HEK293 (cell line): ENCODE measurements at regions not wholly inside any gene's neighbourhood (a gene's known extent, or its start where the extent isn't known, plus 50 kb on each side); places are given as distances from the start of the nearest gene placed in this dataset.
"Not testable (repeated sequence)": the region's sequence is repeated elsewhere in the genome, so short reads cannot be mapped to it uniquely, and the experiment has no call there.

Source experiments
- CTCF ChIA-PET: fragments of 350-600 bp; formaldehyde crosslinking; extraction: SDS; loops from one replicate; lab custom pipeline; 2021; ENCODE audit warnings: antibody characterized with exemption; lab: Yijun Ruan, JAX
- POLR2A ChIA-PET: fragments of 300-600 bp; formaldehyde crosslinking; extraction: SDS; loops from one replicate; lab custom pipeline; 2020; ENCODE audit warnings: antibody characterized with exemption, inconsistent platforms; lab: Yijun Ruan, JAX
- H3K27ac ChIP-seq: fragments of 200-500 bp; sonication (Bioruptor generic); 2 replicates; pipeline ENCODE4 v1.5.1; 2014; ENCODE audit warnings: low read depth, low read length, control low read depth, inconsistent platforms; ENCODE audit errors: extremely low read depth
- H3K36me3 ChIP-seq, 2 experiments: fragments of 200-500 bp in 1 of 2; sonication (Bioruptor generic) in 1 of 2; 1 replicate in 1 of 2; 2 replicates in 1 of 2; pipeline ENCODE4 v1.5.1; 2014 to 2017; ENCODE audit warnings: inconsistent platforms in 2 of 2, low read length in 2 of 2; ENCODE audit not compliant: control insufficient read depth in 2 of 2, insufficient read depth in 1 of 2
- H3K4me1 ChIP-seq: fragments of 200-500 bp; sonication (Bioruptor generic); 2 replicates; pipeline ENCODE4 v1.5.1; 2014; ENCODE audit warnings: mild to moderate bottlenecking, low read length, inconsistent platforms; ENCODE audit not compliant: control insufficient read depth, insufficient read depth
- H3K4me3 ChIP-seq: 2 replicates; pipeline ENCODE4 v1.5.1; 2011; ENCODE audit warnings: low read depth, mild to moderate bottlenecking, control low read depth, low read length, moderate library complexity
- H3K9me3 ChIP-seq: fragments of 200-500 bp; sonication (Bioruptor generic); 2 replicates; pipeline ENCODE4 v1.5.1; 2014; ENCODE audit warnings: low read depth, low read length, inconsistent platforms; ENCODE audit not compliant: control insufficient read depth, insufficient read depth
- BCL11B ChIP-seq: fragments of 450-650 bp; formaldehyde crosslinking; IDR thresholded peaks from 2 replicates; pipeline ENCODE4 v1.5.1; 2016; ENCODE audit warnings: low read depth, missing biosample characterization, missing genetic modification characterization
- HOXD13 ChIP-seq: sonication (generic); formaldehyde crosslinking; IDR thresholded peaks from 2 replicates; pipeline ENCODE4 v1.8.0; 2022; ENCODE audit warnings: missing genetic modification reagents, borderline replicate concordance
- KLF16 ChIP-seq: fragments of 450-650 bp; formaldehyde crosslinking; IDR thresholded peaks from 2 replicates; pipeline ENCODE4 v1.5.1; 2017; ENCODE audit warnings: missing biosample characterization, missing genetic modification characterization
- KLF7 ChIP-seq: fragments of 450-650 bp; formaldehyde crosslinking; IDR thresholded peaks from 2 replicates; pipeline ENCODE4 v1.5.1; 2016; ENCODE audit warnings: missing biosample characterization, missing genetic modification characterization, borderline replicate concordance
- SALL2 ChIP-seq: fragments of 450-650 bp; formaldehyde crosslinking; IDR thresholded peaks from 2 replicates; pipeline ENCODE4 v1.5.0; 2017; ENCODE audit warnings: missing biosample characterization, mild to moderate bottlenecking, missing genetic modification characterization, borderline replicate concordance
- SCRT2 ChIP-seq: fragments of 450-650 bp; formaldehyde crosslinking; IDR thresholded peaks from 2 replicates; pipeline ENCODE4 v1.5.1; 2016; ENCODE audit warnings: missing biosample characterization, missing genetic modification characterization
- YY1 ChIP-seq: fragments of 450-650 bp; formaldehyde crosslinking; IDR thresholded peaks from 2 replicates; pipeline ENCODE4 v1.5.1; 2018; ENCODE audit warnings: missing biosample characterization, missing genetic modification characterization
- ZBTB21 ChIP-seq: fragments of 450-650 bp; formaldehyde crosslinking; IDR thresholded peaks from 2 replicates; pipeline ENCODE4 v1.5.1; 2017; ENCODE audit warnings: missing biosample characterization, missing genetic modification characterization
- ZNF121 ChIP-seq: fragments of 450-650 bp; formaldehyde crosslinking; IDR thresholded peaks from 2 replicates; pipeline ENCODE4 v1.5.1; 2016; ENCODE audit warnings: missing biosample characterization, missing genetic modification characterization
- ZNF146 ChIP-seq: fragments of 450-650 bp; formaldehyde crosslinking; IDR thresholded peaks from 2 replicates; pipeline ENCODE4 v1.5.1; 2016; ENCODE audit warnings: missing biosample characterization, missing genetic modification characterization
- ZNF174 ChIP-seq: fragments of 450-650 bp; formaldehyde crosslinking; IDR thresholded peaks from 2 replicates; pipeline ENCODE4 v1.5.0; 2017; ENCODE audit warnings: missing biosample characterization, mild to moderate bottlenecking, missing genetic modification characterization
- ZNF211 ChIP-seq: fragments of 450-650 bp; formaldehyde crosslinking; IDR thresholded peaks from 2 replicates; pipeline ENCODE4 v1.5.1; 2016; ENCODE audit warnings: low read depth, missing biosample characterization, missing genetic modification characterization
- ZNF24 ChIP-seq: fragments of 450-650 bp; formaldehyde crosslinking; IDR thresholded peaks from 2 replicates; pipeline ENCODE4 v1.5.1; 2016; ENCODE audit warnings: missing biosample characterization, missing genetic modification characterization
- ZNF549 ChIP-seq: fragments of 450-650 bp; IDR thresholded peaks from 2 replicates; pipeline ENCODE4 v1.5.1; 2018; ENCODE audit warnings: missing biosample characterization, missing genetic modification characterization, mild to moderate bottlenecking, inconsistent platforms, moderate library complexity
- ZNF600 ChIP-seq: fragments of 450-650 bp; formaldehyde crosslinking; IDR thresholded peaks from 2 replicates; pipeline ENCODE4 v1.5.1; 2016; ENCODE audit warnings: missing biosample characterization, missing genetic modification characterization
- TF ChIP-seq, protein P1 (sequence below): fragments of 450-650 bp; formaldehyde crosslinking; IDR thresholded peaks from 2 replicates; pipeline ENCODE4 v1.5.1; 2016; ENCODE audit warnings: missing biosample characterization, missing genetic modification characterization
- TF ChIP-seq, protein P2 (sequence below): fragments of 450-650 bp; formaldehyde crosslinking; IDR thresholded peaks from 2 replicates; pipeline ENCODE4 v1.5.1; 2016; ENCODE audit warnings: missing biosample characterization, missing genetic modification characterization
- TF ChIP-seq, protein P3 (sequence below): fragments of 450-650 bp; formaldehyde crosslinking; IDR thresholded peaks from 2 replicates; pipeline ENCODE4 v1.5.1; 2016; ENCODE audit warnings: missing biosample characterization, missing genetic modification characterization
- TF ChIP-seq, protein P4 (sequence below): fragments of 450-650 bp; formaldehyde crosslinking; conservative IDR thresholded peaks from 2 replicates; pipeline ENCODE4 v1.5.1; 2016; ENCODE audit warnings: low read depth, missing biosample characterization, missing genetic modification characterization
- TF ChIP-seq, protein P5 (sequence below): fragments of 450-650 bp; formaldehyde crosslinking; IDR thresholded peaks from 2 replicates; pipeline ENCODE4 v1.5.1; 2016; ENCODE audit warnings: missing biosample characterization, missing genetic modification characterization

DNA sequence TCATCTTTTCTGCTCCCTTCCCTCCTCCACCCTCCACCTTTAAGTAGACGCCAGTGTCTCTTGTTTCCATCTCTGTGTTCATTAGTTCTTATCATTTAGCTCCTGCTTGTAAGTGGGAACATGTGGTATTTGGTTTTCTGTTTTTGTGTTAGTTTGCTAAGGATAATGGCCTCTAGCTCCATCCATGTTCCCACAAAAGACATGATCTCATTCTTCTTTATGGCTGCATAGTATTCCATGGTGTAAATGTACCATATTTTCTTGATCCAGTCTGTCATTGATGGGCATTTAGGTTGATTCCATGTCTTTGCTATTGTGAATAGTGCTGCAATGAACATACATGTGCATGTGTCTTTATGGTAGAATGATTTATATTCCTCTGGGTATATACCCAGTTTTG is 236.5 kb downstream of the SOCS6 start:
- H3K27ac ChIP-seq, POLR2A ChIA-PET, H3K9me3 ChIP-seq, H3K4me3 ChIP-seq, H3K36me3 ChIP-seq: not testable (repeated sequence)
- CTCF ChIA-PET = interaction anchor here (1.3 kb wide), 1 partner anchor 31 kb away, joined by 5 read pairs; no protein-coding TSS in a partner anchor
- H3K4me1 ChIP-seq = peaks cover 33% of the 10 kb centered on the region
- TF ChIP-seq, protein P1, sequence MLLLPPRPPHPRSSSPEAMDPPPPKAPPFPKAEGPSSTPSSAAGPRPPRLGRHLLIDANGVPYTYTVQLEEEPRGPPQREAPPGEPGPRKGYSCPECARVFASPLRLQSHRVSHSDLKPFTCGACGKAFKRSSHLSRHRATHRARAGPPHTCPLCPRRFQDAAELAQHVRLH (tag by site-specific recombination) = peak; percentile 74; the same call in 1 of the 2 replicates
- peak; percentile 74 for TF ChIP-seq ZNF146 (tag by site-specific recombination)
- TF ChIP-seq, all 188 proteins: peak for 2; not testable (repeated sequence) for 186

DNA sequence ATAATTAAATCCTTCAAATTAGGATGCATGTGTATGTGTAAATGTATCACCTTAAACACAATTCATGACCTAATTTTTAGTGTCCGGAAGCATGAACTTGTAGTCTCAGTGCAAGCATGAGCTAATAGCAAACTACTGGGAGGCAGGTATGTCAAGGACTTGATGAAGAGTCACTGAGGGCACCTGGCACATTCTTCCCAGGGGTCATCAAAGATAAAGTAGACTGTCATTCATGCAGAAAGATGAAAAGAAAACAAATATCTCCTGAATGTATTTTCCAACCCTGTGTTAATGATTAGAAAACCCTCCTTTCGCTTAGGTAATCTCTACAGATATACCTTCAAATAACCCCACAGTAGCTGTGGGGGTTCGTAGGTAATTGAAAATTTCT is 234.9 kb downstream of the SOCS6 start:
- Histone ChIP-seq H3K4me3 (no peak overlapping the region), H3K9me3 (no peaks in the 10 kb centered on the region), H3K27ac (peak overlapping the region; percentile 73; the same call in 1 of the 2 replicates), H3K4me1 (peaks cover 33% of the 10 kb centered on the region), H3K36me3 (no peaks in the 10 kb centered on the region)
- no peak for TF ChIP-seq ZNF121 (tag by site-specific recombination)
- TF ChIP-seq ZBTB21 (tag by site-specific recombination) = no peak
- TF ChIP-seq ZNF549 (tag by site-specific recombination) = no peak
- TF ChIP-seq ZNF24 (tag by site-specific recombination) = no peak
- no peak for TF ChIP-seq KLF16 (tag by site-specific recombination)
- TF ChIP-seq ZNF211 = no peak
- TF ChIP-seq, protein P2, sequence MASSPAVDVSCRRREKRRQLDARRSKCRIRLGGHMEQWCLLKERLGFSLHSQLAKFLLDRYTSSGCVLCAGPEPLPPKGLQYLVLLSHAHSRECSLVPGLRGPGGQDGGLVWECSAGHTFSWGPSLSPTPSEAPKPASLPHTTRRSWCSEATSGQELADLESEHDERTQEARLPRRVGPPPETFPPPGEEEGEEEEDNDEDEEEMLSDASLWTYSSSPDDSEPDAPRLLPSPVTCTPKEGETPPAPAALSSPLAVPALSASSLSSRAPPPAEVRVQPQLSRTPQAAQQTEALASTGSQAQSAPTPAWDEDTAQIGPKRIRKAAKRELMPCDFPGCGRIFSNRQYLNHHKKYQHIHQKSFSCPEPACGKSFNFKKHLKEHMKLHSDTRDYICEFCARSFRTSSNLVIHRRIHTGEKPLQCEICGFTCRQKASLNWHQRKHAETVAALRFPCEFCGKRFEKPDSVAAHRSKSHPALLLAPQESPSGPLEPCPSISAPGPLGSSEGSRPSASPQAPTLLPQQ (tag by site-specific recombination) = no peak
- no peak for TF ChIP-seq SALL2 (tag by site-specific recombination)
- no peak for TF ChIP-seq SCRT2 (tag by site-specific recombination)
- no peak for TF ChIP-seq BCL11B (tag by site-specific recombination)
- TF ChIP-seq, protein P3, sequence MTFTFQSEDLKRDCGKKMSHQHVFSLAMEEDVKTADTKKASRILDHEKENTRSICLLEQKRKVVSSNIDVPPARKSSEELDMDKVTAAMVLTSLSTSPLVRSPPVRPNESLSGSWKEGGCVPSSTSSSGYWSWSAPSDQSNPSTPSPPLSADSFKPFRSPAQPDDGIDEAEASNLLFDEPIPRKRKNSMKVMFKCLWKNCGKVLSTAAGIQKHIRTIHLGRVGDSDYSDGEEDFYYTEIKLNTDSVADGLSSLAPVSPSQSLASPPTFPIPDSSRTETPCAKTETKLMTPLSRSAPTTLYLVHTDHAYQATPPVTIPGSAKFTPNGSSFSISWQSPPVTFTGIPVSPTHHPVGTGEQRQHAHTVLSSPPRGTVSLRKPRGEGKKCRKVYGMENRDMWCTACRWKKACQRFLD (tag by site-specific recombination) = no peak
- no peak for TF ChIP-seq HOXD13 (CRISPR knock-in tag)
- TF ChIP-seq ZNF600 (tag by site-specific recombination) = no peak
- CTCF ChIA-PET = interaction anchor here (0.6 kb wide), 1 partner anchor 536 kb away, joined by 4 read pairs; no protein-coding TSS in a partner anchor
- POLR2A ChIA-PET = no interaction called here

DNA sequence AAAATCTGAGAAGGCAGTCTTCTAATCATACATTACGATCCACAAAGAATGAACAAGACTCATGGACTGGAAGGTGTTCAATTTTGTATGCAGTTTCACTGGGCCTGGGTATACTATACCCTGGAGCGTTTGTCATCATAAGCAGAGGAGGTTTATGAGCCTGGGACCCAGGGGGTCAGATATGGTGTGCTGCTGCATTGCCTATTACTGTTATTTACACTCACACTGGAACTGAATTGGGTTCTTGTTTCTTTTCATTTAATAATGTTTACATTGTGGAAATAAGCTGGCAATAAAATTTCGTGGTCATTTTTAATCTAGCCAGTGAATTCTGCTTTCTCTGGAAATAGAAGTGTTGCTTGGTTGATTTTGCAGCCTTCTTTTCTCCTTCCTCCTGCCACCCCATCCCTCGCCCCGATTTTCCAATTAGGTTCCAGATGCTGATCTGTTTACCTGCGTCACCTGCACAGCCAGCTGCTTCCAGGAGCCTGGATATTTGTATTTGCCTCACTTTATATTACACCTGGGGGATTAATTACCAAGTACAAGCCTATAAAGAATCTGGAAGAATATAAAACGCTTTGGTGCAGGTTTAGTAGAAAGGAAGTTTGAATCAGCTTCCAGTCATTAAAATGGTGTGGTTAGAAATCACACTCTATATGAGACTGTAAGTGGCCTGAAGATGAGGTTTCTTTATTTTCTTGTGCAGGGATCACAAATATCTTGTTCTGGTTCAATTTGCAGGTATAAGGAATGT is 234.4 kb downstream of the SOCS6 start:
- CTCF ChIA-PET = no interaction called here
- POLR2A ChIA-PET = no interaction called here
- no peaks in the 10 kb centered on the region for H3K36me3 ChIP-seq
- TF ChIP-seq KLF7 (tag by site-specific recombination) = peak; percentile 72; the same call in 1 of the 2 replicates
- TF ChIP-seq ZNF549 (tag by site-specific recombination) = no peak
- TF ChIP-seq, protein P4, sequence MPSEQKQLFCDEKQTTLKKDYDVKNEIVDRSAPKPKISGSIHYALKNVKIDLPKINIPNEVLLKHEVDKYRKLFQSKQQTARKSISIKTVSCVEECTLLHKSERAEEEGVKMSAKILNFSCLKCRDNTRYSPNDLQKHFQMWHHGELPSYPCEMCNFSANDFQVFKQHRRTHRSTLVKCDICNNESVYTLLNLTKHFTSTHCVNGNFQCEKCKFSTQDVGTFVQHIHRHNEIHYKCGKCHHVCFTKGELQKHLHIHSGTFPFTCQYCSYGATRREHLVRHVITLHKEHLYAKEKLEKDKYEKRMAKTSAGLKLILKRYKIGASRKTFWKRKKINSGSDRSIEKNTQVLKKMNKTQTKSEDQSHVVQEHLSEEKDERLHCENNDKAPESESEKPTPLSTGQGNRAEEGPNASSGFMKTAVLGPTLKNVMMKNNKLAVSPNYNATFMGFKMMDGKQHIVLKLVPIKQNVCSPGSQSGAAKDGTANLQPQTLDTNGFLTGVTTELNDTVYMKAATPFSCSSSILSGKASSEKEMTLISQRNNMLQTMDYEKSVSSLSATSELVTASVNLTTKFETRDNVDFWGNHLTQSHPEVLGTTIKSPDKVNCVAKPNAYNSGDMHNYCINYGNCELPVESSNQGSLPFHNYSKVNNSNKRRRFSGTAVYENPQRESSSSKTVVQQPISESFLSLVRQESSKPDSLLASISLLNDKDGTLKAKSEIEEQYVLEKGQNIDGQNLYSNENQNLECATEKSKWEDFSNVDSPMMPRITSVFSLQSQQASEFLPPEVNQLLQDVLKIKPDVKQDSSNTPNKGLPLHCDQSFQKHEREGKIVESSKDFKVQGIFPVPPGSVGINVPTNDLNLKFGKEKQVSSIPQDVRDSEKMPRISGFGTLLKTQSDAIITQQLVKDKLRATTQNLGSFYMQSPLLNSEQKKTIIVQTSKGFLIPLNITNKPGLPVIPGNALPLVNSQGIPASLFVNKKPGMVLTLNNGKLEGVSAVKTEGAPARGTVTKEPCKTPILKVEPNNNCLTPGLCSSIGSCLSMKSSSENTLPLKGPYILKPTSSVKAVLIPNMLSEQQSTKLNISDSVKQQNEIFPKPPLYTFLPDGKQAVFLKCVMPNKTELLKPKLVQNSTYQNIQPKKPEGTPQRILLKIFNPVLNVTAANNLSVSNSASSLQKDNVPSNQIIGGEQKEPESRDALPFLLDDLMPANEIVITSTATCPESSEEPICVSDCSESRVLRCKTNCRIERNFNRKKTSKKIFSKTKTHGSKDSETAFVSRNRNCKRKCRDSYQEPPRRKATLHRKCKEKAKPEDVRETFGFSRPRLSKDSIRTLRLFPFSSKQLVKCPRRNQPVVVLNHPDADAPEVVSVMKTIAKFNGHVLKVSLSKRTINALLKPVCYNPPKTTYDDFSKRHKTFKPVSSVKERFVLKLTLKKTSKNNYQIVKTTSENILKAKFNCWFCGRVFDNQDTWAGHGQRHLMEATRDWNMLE (tag by site-specific recombination) = no peak
- TF ChIP-seq, protein P5, sequence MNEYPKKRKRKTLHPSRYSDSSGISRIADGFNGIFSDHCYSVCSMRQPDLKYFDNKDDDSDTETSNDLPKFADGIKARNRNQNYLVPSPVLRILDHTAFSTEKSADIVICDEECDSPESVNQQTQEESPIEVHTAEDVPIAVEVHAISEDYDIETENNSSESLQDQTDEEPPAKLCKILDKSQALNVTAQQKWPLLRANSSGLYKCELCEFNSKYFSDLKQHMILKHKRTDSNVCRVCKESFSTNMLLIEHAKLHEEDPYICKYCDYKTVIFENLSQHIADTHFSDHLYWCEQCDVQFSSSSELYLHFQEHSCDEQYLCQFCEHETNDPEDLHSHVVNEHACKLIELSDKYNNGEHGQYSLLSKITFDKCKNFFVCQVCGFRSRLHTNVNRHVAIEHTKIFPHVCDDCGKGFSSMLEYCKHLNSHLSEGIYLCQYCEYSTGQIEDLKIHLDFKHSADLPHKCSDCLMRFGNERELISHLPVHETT = no peak
- no peak for TF ChIP-seq ZNF174 (tag by site-specific recombination)
- no peak for TF ChIP-seq KLF16 (tag by site-specific recombination)
- no peak for TF ChIP-seq YY1

More for the DNA sequence above, 234.4 kb downstream of the SOCS6 start:
- Histone ChIP-seq H3K9me3 (no peaks in the 10 kb centered on the region), H3K27ac (peak overlapping the region; percentile 73), H3K4me3 (no peak overlapping the region), H3K4me1 (peaks cover 33% of the 10 kb centered on the region)
